ENCODE measurements at regions not wholly inside any gene's neighbourhood (a gene's known extent, or its start where the extent isn't known, plus 50 kb on each side); places are given as distances from the start of the nearest gene placed in this dataset.

- Histone ChIP-seq H3K27me3 (ENCODE audit: insufficient read depth, low read length) (no peaks in the 10 kb centered on the region), H4K20me1 (ENCODE audit: insufficient read depth, low read length) (no peaks in the 10 kb centered on the region), H3K4me2 (ENCODE audit: insufficient read depth, low read length) (no peak overlapping the region), H3K9me3 (ENCODE audit: low read depth, low read length) (no peaks in the 10 kb centered on the region), H3K79me2 (ENCODE audit: insufficient read depth, low read length) (no peaks in the 10 kb centered on the region), H3K4me3 (ENCODE audit: insufficient read depth, low read length) (no peak overlapping the region), H3K4me1 (ENCODE audit: insufficient read depth, low read length) (no peaks in the 10 kb centered on the region), H3K27ac (ENCODE audit: low read depth, low read length) (no peak overlapping the region), H3K36me3 (ENCODE audit: insufficient read depth, low read length) (no peaks in the 10 kb centered on the region), H2AFZ (ENCODE audit: low read length) (no peak overlapping the region)
- DNase-seq (ENCODE audit: insufficient read length, low spot score, missing footprints), result no peak
- TF ChIP-seq CTCF (IDR thresholded peaks at IDR 0.05; ENCODE audit: extremely low read depth, low read depth, low read length), result no peak
Measured at GRCh38 chr12:22808860-22809259, 183.9 kb downstream of the ETNK1 start.

- no peak for DNase-seq (ENCODE audit: insufficient read length, low spot score, missing footprints)
- Histone ChIP-seq H3K36me3 (ENCODE audit: insufficient read depth, low read length) (no peaks in the 10 kb centered on the region), H3K4me3 (ENCODE audit: insufficient read depth, low read length) (no peak overlapping the region), H3K27me3 (ENCODE audit: insufficient read depth, low read length) (no peaks in the 10 kb centered on the region), H3K79me2 (ENCODE audit: insufficient read depth, low read length) (no peaks in the 10 kb centered on the region), H3K9me3 (ENCODE audit: low read depth, low read length) (no peaks in the 10 kb centered on the region), H3K4me1 (ENCODE audit: insufficient read depth, low read length) (no peaks in the 10 kb centered on the region), H3K27ac (ENCODE audit: low read depth, low read length) (no peak overlapping the region), H3K4me2 (ENCODE audit: insufficient read depth, low read length) (no peak overlapping the region), H2AFZ (ENCODE audit: low read length) (no peak overlapping the region), H4K20me1 (ENCODE audit: insufficient read depth, low read length) (no peaks in the 10 kb centered on the region)
- TF ChIP-seq CTCF (IDR thresholded peaks at IDR 0.05; ENCODE audit: extremely low read depth, low read depth, low read length), result no peak
Measured at GRCh38 chr12:22810036-22810435, 185.1 kb downstream of the ETNK1 start.

DNA sequence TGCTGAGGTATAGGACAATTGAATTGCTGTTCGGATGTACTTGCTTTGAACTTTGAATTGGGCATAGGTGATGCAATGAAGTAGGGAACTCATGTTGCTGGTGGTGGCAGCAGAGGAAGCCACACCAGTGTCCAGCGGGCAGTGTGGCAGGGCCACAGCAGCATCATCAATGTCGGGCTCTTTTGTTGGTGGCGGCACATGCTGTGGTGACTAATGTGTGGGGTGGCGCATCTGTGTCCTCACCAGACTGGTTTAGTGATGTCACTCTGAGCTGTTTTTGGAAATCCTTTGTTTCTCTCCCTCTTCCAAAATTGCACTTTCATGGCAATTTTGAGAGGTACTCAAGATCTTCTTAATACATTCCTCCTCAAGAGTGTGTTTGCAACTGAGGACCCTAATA lies 187.6 kb downstream of the ETNK1 start:
- no peak overlapping the region for H3K4me3 ChIP-seq (ENCODE audit: insufficient read depth, low read length)
- no peak overlapping the region for H3K4me2 ChIP-seq (ENCODE audit: insufficient read depth, low read length)
- no peaks in the 10 kb centered on the region for H3K79me2 ChIP-seq (ENCODE audit: insufficient read depth, low read length)
- no peak overlapping the region for H3K27ac ChIP-seq (ENCODE audit: low read depth, low read length)
- no peak for TF ChIP-seq CTCF (IDR thresholded peaks at IDR 0.05; ENCODE audit: extremely low read depth, low read depth, low read length)
- H2AFZ ChIP-seq (ENCODE audit: low read length), result no peak overlapping the region
- no peaks in the 10 kb centered on the region for H4K20me1 ChIP-seq (ENCODE audit: insufficient read depth, low read length)
- DNase-seq (ENCODE audit: insufficient read length, low spot score, missing footprints), result no peak
- H3K27me3 ChIP-seq (ENCODE audit: insufficient read depth, low read length), result no peaks in the 10 kb centered on the region
- no peaks in the 10 kb centered on the region for H3K36me3 ChIP-seq (ENCODE audit: insufficient read depth, low read length)
- no peaks in the 10 kb centered on the region for H3K9me3 ChIP-seq (ENCODE audit: low read depth, low read length)
- H3K4me1 ChIP-seq (ENCODE audit: insufficient read depth, low read length), result no peaks in the 10 kb centered on the region

- Histone ChIP-seq H3K9me3 (ENCODE audit: low read depth, low read length) (no peaks in the 10 kb centered on the region), H3K27ac (ENCODE audit: low read depth, low read length) (no peak overlapping the region), H3K27me3 (ENCODE audit: insufficient read depth, low read length) (no peaks in the 10 kb centered on the region), H3K36me3 (ENCODE audit: insufficient read depth, low read length) (no peaks in the 10 kb centered on the region), H4K20me1 (ENCODE audit: insufficient read depth, low read length) (no peaks in the 10 kb centered on the region), H2AFZ (ENCODE audit: low read length) (no peak overlapping the region), H3K4me2 (ENCODE audit: insufficient read depth, low read length) (no peak overlapping the region), H3K79me2 (ENCODE audit: insufficient read depth, low read length) (no peaks in the 10 kb centered on the region), H3K4me3 (ENCODE audit: insufficient read depth, low read length) (no peak overlapping the region), H3K4me1 (ENCODE audit: insufficient read depth, low read length) (peaks cover 7% of the 10 kb centered on the region)
- no peak for TF ChIP-seq CTCF (IDR thresholded peaks at IDR 0.05; ENCODE audit: extremely low read depth, low read depth, low read length)
- DNase-seq (ENCODE audit: insufficient read length, low spot score, missing footprints), result no peak
Measured at GRCh38 chr12:22821985-22822384, 197.0 kb downstream of the ETNK1 start.

All from osteoblast (primary cell).